Vagina (tissue), 2 donors: ENCODE measurements at regions not wholly inside any gene's neighbourhood (a gene's known extent, or its start where the extent isn't known, plus 50 kb on each side); places are given as distances from the start of the nearest gene placed in this dataset.

Experiments
- DNase-seq, 2 donors: peaks; one replicate each; pipeline ENCODE4 v3.0.0-alpha.2; 2017; ENCODE audit errors: extremely low spot score in 2 of 2
- H3K27ac ChIP-seq: fragments of 200-600 bp; sonication (generic); one replicate; pipeline ENCODE4 v1.5.1; 2019
- H3K27me3 ChIP-seq: fragments of 200-600 bp; sonication (generic); one replicate; pipeline ENCODE4 v1.5.1; 2019
- H3K36me3 ChIP-seq, 2 donors: fragments of 200-600 bp; sonication (generic); one replicate each; pipeline ENCODE4 v1.5.1; 2017 to 2019
- H3K4me1 ChIP-seq: fragments of 200-600 bp; sonication (generic); one replicate; pipeline ENCODE4 v1.5.1; 2019
- H3K4me3 ChIP-seq, 2 donors: fragments of 200-600 bp; sonication (generic); 1 replicate in 1 of 2; 2 replicates in 1 of 2; pipeline ENCODE4 v1.5.1; 2016 to 2019
- H3K9me3 ChIP-seq: fragments of 200-600 bp; sonication (generic); one replicate; pipeline ENCODE4 v1.5.1; 2019
- POLR2A ChIP-seq, 2 donors: fragments of 450-650 bp; IDR thresholded peaks; one replicate each; pipeline ENCODE4 v1.6.1; 2017; ENCODE audit warnings: antibody characterized with exemption in 2 of 2, mild to moderate bottlenecking in 2 of 2, moderate library complexity in 2 of 2
- POLR2AphosphoS5 ChIP-seq, 2 donors: sonication (generic); formaldehyde crosslinking; IDR thresholded peaks; one replicate each; pipeline ENCODE4 v1.9.0; 2017; ENCODE audit warnings: antibody characterized with exemption in 2 of 2, mild to moderate bottlenecking in 2 of 2, low read depth in 1 of 2; ENCODE audit not compliant: insufficient read depth in 1 of 2
- intact Hi-C: fragments of 100-400 bp; cut with DNase I; formaldehyde crosslinking; loops from one replicate; pipeline ENCODE4 v1.15.1; 2023
- TF ChIP-seq, protein P1 (sequence below), 3 experiments: fragments of 450-650 bp in 2 of 3; fragments of 200-600 bp in 1 of 3; sonication (generic) in 1 of 3; IDR thresholded peaks; one replicate each; pipeline ENCODE4 v1.5.1; 2017 to 2019; ENCODE audit warnings: antibody characterized with exemption in 3 of 3, mild to moderate bottlenecking in 2 of 3, moderate library complexity in 2 of 3

- TF ChIP-seq, protein P1, sequence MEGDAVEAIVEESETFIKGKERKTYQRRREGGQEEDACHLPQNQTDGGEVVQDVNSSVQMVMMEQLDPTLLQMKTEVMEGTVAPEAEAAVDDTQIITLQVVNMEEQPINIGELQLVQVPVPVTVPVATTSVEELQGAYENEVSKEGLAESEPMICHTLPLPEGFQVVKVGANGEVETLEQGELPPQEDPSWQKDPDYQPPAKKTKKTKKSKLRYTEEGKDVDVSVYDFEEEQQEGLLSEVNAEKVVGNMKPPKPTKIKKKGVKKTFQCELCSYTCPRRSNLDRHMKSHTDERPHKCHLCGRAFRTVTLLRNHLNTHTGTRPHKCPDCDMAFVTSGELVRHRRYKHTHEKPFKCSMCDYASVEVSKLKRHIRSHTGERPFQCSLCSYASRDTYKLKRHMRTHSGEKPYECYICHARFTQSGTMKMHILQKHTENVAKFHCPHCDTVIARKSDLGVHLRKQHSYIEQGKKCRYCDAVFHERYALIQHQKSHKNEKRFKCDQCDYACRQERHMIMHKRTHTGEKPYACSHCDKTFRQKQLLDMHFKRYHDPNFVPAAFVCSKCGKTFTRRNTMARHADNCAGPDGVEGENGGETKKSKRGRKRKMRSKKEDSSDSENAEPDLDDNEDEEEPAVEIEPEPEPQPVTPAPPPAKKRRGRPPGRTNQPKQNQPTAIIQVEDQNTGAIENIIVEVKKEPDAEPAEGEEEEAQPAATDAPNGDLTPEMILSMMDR (IDR thresholded peaks at IDR 0.05): no peak
- no peak for TF ChIP-seq POLR2A (IDR thresholded peaks at IDR 0.05)
- no peak for TF ChIP-seq POLR2AphosphoS5 (IDR thresholded peaks at IDR 0.05; ENCODE audit: insufficient read depth in 1 of 2, low read depth in 1 of 2)
- intact Hi-C loops: no loop called here
- Histone ChIP-seq H3K4me3 (no peak overlapping the region), H3K27me3 (no peaks in the 10 kb centered on the region), H3K9me3 (no peaks in the 10 kb centered on the region), H3K4me1 (no peaks in the 10 kb centered on the region), H3K36me3 (no peaks in the 10 kb centered on the region), H3K27ac (no peak overlapping the region)
- DNase-seq: no peak
These were observed 96.0 kb downstream of the RASGEF1B start for GRCh38 chr4:81375745-81376144.

- Histone ChIP-seq H3K4me3 (no peak overlapping the region), H3K9me3 (no peaks in the 10 kb centered on the region), H3K4me1 (no peaks in the 10 kb centered on the region), H3K27me3 (no peaks in the 10 kb centered on the region), H3K36me3 (no peaks in the 10 kb centered on the region), H3K27ac (no peak overlapping the region)
- intact Hi-C loops: no loop called here
- no peak for DNase-seq
- no peak for TF ChIP-seq POLR2A (IDR thresholded peaks at IDR 0.05)
- TF ChIP-seq POLR2AphosphoS5 (IDR thresholded peaks at IDR 0.05; ENCODE audit: insufficient read depth in 1 of 2, low read depth in 1 of 2): no peak
- TF ChIP-seq, protein P1 (IDR thresholded peaks at IDR 0.05): no peak
These were observed 101.8 kb downstream of the RASGEF1B start for GRCh38 chr4:81369886-81370285.

GRCh38 chr4:81366779-81367178 is 104.9 kb downstream of the RASGEF1B start:
- DNase-seq: no peak
- no peaks in the 10 kb centered on the region for H3K9me3 ChIP-seq
- intact Hi-C loops: no loop called here
- no peaks in the 10 kb centered on the region for H3K36me3 ChIP-seq
- TF ChIP-seq, protein P1 (IDR thresholded peaks at IDR 0.05): no peak
- TF ChIP-seq POLR2AphosphoS5 (IDR thresholded peaks at IDR 0.05; ENCODE audit: insufficient read depth in 1 of 2, low read depth in 1 of 2) (no peak), POLR2A (IDR thresholded peaks at IDR 0.05) (no peak)
- H3K4me3 ChIP-seq: no peak overlapping the region
- H3K27me3 ChIP-seq: no peaks in the 10 kb centered on the region
- no peaks in the 10 kb centered on the region for H3K4me1 ChIP-seq
- H3K27ac ChIP-seq: no peak overlapping the region

DNA sequence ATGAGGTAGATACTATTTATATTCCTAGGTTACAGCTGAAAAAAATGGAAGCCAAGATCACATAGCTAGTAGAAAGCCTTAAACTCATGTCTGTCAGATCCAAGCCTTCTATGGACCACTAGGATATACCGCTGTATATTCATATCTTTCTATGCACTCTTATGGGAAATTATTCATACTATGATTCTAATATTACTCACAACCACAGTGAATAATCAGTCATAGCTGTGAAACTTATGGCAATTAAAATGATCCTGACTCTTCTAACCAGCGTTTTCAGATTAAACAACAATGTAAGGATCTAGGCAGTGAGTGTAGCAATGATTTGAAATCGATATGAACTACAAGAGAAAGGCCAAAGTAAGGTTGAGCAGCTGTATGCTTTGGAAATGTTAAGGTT is 111.0 kb downstream of the RASGEF1B start:
- no peaks in the 10 kb centered on the region for H3K4me1 ChIP-seq
- no peak overlapping the region for H3K4me3 ChIP-seq
- TF ChIP-seq POLR2A (IDR thresholded peaks at IDR 0.05): no peak
- TF ChIP-seq, protein P1 (IDR thresholded peaks at IDR 0.05): no peak
- TF ChIP-seq POLR2AphosphoS5 (IDR thresholded peaks at IDR 0.05; ENCODE audit: insufficient read depth in 1 of 2, low read depth in 1 of 2): no peak
- DNase-seq: no peak
- H3K27me3 ChIP-seq: no peaks in the 10 kb centered on the region
- H3K36me3 ChIP-seq: no peaks in the 10 kb centered on the region
- intact Hi-C loops: no loop called here
- no peak overlapping the region for H3K27ac ChIP-seq
- H3K9me3 ChIP-seq: no peaks in the 10 kb centered on the region

GRCh38 chr4:81359207-81359606 is 112.5 kb downstream of the RASGEF1B start:
- Histone ChIP-seq H3K27ac (no peak overlapping the region), H3K36me3 (no peaks in the 10 kb centered on the region), H3K4me1 (no peaks in the 10 kb centered on the region), H3K4me3 (no peak overlapping the region), H3K9me3 (no peaks in the 10 kb centered on the region), H3K27me3 (no peaks in the 10 kb centered on the region)
- intact Hi-C loops: loop anchor here (10.0 kb wide), 1 partner anchor 284 kb away; no protein-coding TSS in a partner anchor
- DNase-seq: no peak
- TF ChIP-seq POLR2A (IDR thresholded peaks at IDR 0.05): no peak
- TF ChIP-seq, protein P1 (IDR thresholded peaks at IDR 0.05): no peak
- no peak for TF ChIP-seq POLR2AphosphoS5 (IDR thresholded peaks at IDR 0.05; ENCODE audit: insufficient read depth in 1 of 2, low read depth in 1 of 2)
